WTC11 (cell line): ENCODE measurements at regions not wholly inside any gene's neighbourhood (a gene's known extent, or its start where the extent isn't known, plus 50 kb on each side); places are given as distances from the start of the nearest gene placed in this dataset.

Experiments
- GABPB1 ChIP-seq: sonication (generic); formaldehyde crosslinking; IDR thresholded peaks from 2 replicates; pipeline ENCODE4 v1.8.1; 2023; ENCODE audit warnings: mild to moderate bottlenecking, missing genetic modification reagents
- JUN ChIP-seq: sonication (generic); formaldehyde crosslinking; IDR thresholded peaks from 2 replicates; pipeline ENCODE4 v1.8.0; 2023; ENCODE audit warnings: mild to moderate bottlenecking, missing genetic modification reagents
- NFE2L1 ChIP-seq: sonication (generic); formaldehyde crosslinking; IDR thresholded peaks from 2 replicates; pipeline ENCODE4 v1.8.1; 2023; ENCODE audit warnings: missing genetic modification reagents
- NR3C1 ChIP-seq: sonication (generic); formaldehyde crosslinking; conservative IDR thresholded peaks from 2 replicates; pipeline ENCODE4 v1.8.1; 2023; ENCODE audit warnings: low read depth, mild to moderate bottlenecking, missing genetic modification reagents
- OVOL2 ChIP-seq: fragments of 250-450 bp; sonication (Bioruptor Pico); IDR thresholded peaks from 2 replicates; pipeline ENCODE4 v1.9.0; 2021; ENCODE audit warnings: mild to moderate bottlenecking, borderline replicate concordance
- ZNF232 ChIP-seq: sonication (generic); formaldehyde crosslinking; IDR thresholded peaks from 2 replicates; pipeline ENCODE4 v1.8.0; 2022; ENCODE audit warnings: mild to moderate bottlenecking, missing genetic modification reagents
- TF ChIP-seq, protein P1 (sequence below): sonication (generic); formaldehyde crosslinking; conservative IDR thresholded peaks from 2 replicates; pipeline ENCODE4 v1.8.1; 2023; ENCODE audit warnings: mild to moderate bottlenecking, low read depth, missing genetic modification reagents, moderate library complexity
- TF ChIP-seq, protein P2 (sequence below): fragments of 200-600 bp; IDR thresholded peaks from 2 replicates; pipeline ENCODE4 v1.8.0; 2022; ENCODE audit warnings: antibody characterized with exemption
- TF ChIP-seq, protein P3 (sequence below): sonication (generic); formaldehyde crosslinking; IDR thresholded peaks from 2 replicates; pipeline ENCODE4 v1.8.0; 2022; ENCODE audit warnings: missing genetic modification reagents
- TF ChIP-seq, protein P4 (sequence below): sonication (generic); formaldehyde crosslinking; IDR thresholded peaks from 2 replicates; pipeline ENCODE4 v1.8.1; 2022; ENCODE audit warnings: low read depth, mild to moderate bottlenecking, moderate library complexity, missing genetic modification reagents, borderline replicate concordance

GRCh38 chr10:128304271-128304670, 178.0 kb upstream of the MKI67 start:
- TF ChIP-seq NR3C1 (CRISPR knock-in tag) = no peak
- TF ChIP-seq, protein P1, sequence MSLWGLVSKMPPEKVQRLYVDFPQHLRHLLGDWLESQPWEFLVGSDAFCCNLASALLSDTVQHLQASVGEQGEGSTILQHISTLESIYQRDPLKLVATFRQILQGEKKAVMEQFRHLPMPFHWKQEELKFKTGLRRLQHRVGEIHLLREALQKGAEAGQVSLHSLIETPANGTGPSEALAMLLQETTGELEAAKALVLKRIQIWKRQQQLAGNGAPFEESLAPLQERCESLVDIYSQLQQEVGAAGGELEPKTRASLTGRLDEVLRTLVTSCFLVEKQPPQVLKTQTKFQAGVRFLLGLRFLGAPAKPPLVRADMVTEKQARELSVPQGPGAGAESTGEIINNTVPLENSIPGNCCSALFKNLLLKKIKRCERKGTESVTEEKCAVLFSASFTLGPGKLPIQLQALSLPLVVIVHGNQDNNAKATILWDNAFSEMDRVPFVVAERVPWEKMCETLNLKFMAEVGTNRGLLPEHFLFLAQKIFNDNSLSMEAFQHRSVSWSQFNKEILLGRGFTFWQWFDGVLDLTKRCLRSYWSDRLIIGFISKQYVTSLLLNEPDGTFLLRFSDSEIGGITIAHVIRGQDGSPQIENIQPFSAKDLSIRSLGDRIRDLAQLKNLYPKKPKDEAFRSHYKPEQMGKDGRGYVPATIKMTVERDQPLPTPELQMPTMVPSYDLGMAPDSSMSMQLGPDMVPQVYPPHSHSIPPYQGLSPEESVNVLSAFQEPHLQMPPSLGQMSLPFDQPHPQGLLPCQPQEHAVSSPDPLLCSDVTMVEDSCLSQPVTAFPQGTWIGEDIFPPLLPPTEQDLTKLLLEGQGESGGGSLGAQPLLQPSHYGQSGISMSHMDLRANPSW (CRISPR knock-in tag) = no peak
- no peak for TF ChIP-seq JUN (CRISPR knock-in tag)
- TF ChIP-seq, protein P2, sequence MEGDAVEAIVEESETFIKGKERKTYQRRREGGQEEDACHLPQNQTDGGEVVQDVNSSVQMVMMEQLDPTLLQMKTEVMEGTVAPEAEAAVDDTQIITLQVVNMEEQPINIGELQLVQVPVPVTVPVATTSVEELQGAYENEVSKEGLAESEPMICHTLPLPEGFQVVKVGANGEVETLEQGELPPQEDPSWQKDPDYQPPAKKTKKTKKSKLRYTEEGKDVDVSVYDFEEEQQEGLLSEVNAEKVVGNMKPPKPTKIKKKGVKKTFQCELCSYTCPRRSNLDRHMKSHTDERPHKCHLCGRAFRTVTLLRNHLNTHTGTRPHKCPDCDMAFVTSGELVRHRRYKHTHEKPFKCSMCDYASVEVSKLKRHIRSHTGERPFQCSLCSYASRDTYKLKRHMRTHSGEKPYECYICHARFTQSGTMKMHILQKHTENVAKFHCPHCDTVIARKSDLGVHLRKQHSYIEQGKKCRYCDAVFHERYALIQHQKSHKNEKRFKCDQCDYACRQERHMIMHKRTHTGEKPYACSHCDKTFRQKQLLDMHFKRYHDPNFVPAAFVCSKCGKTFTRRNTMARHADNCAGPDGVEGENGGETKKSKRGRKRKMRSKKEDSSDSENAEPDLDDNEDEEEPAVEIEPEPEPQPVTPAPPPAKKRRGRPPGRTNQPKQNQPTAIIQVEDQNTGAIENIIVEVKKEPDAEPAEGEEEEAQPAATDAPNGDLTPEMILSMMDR = no peak
- TF ChIP-seq, protein P3, sequence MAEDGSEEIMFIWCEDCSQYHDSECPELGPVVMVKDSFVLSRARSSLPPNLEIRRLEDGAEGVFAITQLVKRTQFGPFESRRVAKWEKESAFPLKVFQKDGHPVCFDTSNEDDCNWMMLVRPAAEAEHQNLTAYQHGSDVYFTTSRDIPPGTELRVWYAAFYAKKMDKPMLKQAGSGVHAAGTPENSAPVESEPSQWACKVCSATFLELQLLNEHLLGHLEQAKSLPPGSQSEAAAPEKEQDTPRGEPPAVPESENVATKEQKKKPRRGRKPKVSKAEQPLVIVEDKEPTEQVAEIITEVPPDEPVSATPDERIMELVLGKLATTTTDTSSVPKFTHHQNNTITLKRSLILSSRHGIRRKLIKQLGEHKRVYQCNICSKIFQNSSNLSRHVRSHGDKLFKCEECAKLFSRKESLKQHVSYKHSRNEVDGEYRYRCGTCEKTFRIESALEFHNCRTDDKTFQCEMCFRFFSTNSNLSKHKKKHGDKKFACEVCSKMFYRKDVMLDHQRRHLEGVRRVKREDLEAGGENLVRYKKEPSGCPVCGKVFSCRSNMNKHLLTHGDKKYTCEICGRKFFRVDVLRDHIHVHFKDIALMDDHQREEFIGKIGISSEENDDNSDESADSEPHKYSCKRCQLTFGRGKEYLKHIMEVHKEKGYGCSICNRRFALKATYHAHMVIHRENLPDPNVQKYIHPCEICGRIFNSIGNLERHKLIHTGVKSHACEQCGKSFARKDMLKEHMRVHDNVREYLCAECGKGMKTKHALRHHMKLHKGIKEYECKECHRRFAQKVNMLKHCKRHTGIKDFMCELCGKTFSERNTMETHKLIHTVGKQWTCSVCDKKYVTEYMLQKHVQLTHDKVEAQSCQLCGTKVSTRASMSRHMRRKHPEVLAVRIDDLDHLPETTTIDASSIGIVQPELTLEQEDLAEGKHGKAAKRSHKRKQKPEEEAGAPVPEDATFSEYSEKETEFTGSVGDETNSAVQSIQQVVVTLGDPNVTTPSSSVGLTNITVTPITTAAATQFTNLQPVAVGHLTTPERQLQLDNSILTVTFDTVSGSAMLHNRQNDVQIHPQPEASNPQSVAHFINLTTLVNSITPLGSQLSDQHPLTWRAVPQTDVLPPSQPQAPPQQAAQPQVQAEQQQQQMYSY (CRISPR knock-in tag) = no peak
- TF ChIP-seq OVOL2 (CRISPR knock-in tag) = no peak
- TF ChIP-seq ZNF232 (CRISPR knock-in tag) = no peak
- no peak for TF ChIP-seq NFE2L1 (CRISPR knock-in tag)
- no peak for TF ChIP-seq GABPB1 (CRISPR knock-in tag)
- TF ChIP-seq, protein P4, sequence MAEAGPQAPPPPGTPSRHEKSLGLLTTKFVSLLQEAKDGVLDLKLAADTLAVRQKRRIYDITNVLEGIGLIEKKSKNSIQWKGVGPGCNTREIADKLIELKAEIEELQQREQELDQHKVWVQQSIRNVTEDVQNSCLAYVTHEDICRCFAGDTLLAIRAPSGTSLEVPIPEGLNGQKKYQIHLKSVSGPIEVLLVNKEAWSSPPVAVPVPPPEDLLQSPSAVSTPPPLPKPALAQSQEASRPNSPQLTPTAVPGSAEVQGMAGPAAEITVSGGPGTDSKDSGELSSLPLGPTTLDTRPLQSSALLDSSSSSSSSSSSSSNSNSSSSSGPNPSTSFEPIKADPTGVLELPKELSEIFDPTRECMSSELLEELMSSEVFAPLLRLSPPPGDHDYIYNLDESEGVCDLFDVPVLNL = no peak
